HFF-Myc (cell line): ENCODE measurements at regions not wholly inside any gene's neighbourhood (a gene's known extent, or its start where the extent isn't known, plus 50 kb on each side); places are given as distances from the start of the nearest gene placed in this dataset.

Experiments used
- DNase-seq: peaks from one replicate; pipeline ENCODE4 v3.0.0-alpha.2; 2011; ENCODE audit warnings: low read depth; ENCODE audit errors: extremely low read depth
- H3K4me3 ChIP-seq: replicated peaks from 2 replicates; pipeline ENCODE4 v1.5.1; 2011; ENCODE audit warnings: low read depth, mild to moderate bottlenecking, control low read depth, low read length
- CTCF ChIP-seq: IDR thresholded peaks from 2 replicates; pipeline ENCODE4 v1.5.1; 2012; ENCODE audit warnings: mild to moderate bottlenecking, low read depth, low read length, control low read depth; ENCODE audit errors: missing control alignments

- H3K4me3 ChIP-seq, result no peak overlapping the region
- DNase-seq, result no peak
- TF ChIP-seq CTCF, result no peak
Observed at GRCh38 chr1:84759756-84760155, 69.5 kb upstream of the SSX2IP start.

- DNase-seq, result no peak
- TF ChIP-seq CTCF, result no peak
- H3K4me3 ChIP-seq, result no peak overlapping the region
Observed at GRCh38 chr1:84758968-84759491, 68.8 kb upstream of the SSX2IP start.

DNA sequence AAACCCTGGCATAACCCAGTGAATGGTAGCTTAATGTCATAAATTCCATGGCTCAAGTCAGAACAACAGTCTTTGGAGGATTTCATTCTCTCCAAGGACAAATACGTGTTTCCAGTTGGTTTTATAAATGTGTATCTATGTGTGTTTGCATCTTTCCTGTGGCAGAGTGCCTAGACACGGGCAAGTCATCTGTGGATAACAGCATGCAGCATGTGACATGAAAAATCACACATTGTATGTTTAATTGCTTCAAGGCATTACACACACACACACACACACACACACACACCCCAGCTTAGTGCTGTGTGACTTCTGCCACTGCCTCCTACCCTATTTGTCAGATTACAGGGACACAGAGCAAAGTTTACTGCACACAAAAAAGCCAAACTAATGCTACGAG, 68.2 kb upstream of the SSX2IP start:
- no peak for DNase-seq
- no peak overlapping the region for H3K4me3 ChIP-seq
- no peak for TF ChIP-seq CTCF

DNA sequence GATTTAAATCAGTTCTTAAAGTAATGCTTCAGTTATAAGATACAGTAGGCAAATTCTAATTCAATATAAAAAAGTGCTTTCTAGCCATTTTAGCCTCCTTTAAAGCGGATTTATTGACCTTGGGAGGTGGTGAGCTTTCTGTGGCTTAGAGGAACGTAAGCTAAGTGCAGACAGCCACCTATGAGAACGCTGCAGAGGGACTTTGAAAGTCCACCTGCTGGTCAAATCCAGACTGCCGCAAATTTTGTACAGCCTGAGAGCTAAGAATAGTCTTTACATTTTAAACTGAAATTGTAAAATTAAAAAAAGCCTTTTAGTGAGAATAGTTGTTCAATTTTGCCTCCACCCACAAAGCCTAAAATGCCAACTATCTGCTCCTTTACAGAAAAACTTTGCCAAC, 67.0 kb upstream of the SSX2IP start:
- TF ChIP-seq CTCF, result peak; percentile 31
- DNase-seq, result no peak
- H3K4me3 ChIP-seq, result no peak overlapping the region

DNA sequence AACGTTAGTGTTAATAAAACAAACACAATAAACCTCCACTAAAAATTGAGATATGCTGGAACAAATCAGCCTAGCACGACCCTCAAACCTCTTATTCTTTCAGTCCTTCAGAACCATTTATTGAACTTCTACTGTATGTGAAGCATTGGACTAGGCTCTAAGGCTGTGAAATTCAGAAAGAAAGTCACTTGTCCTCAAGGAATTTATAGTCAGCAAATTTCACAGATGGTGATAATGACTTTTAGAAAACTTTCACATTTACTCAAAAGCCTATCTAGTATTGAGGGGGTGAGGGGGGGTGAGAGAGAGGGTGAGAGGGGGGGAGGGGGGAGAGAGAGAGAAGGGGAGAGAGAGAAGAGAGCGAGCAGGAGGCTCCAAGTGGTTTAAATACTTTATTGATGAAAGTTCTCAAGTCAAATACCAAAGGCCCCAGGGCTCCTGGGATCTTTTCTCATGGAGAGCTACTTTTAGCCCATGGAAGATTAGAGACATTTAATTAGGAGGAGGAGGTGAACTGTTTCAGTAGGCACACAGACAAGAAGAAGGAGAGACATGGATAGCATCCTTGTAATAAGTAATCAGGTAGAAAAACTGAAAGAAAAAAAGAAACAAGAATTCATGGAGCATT, 66.3 kb upstream of the SSX2IP start:
- no peak overlapping the region for H3K4me3 ChIP-seq
- DNase-seq, result no peak
- TF ChIP-seq CTCF, result no peak

- DNase-seq, result no peak
- TF ChIP-seq CTCF, result no peak
- H3K4me3 ChIP-seq, result no peak overlapping the region
Observed at GRCh38 chr1:84756001-84756400, 65.7 kb upstream of the SSX2IP start.

GRCh38 chr1:84755216-84755615, 65.0 kb upstream of the SSX2IP start:
- no peak for DNase-seq
- TF ChIP-seq CTCF, result no peak
- no peak overlapping the region for H3K4me3 ChIP-seq
